GM12878 (cell line): ENCODE measurements at regions not wholly inside any gene's neighbourhood (a gene's known extent, or its start where the extent isn't known, plus 50 kb on each side); places are given as distances from the start of the nearest gene placed in this dataset.

ENCODE experiments used
- ATAC-seq: fragments of 200-7000 bp; cut with Tn5 transposase; 3 replicates; pipeline ENCODE4 v1.9.1; 2020; ENCODE audit warnings: mild to moderate bottlenecking, moderate library complexity
- BruUV-seq: library from RNA; stranded (reverse); fragments of 400-500 nt; replicated peaks from 2 replicates; lab custom pipeline; 2021; lab: Mats Ljungman, UMichigan
- CTCF ChIA-PET: fragments of 300-600 bp; sonication (Branson Sonifier 250); formaldehyde crosslinking; extraction: SDS; loops from one replicate; lab custom pipeline; 2021; ENCODE audit warnings: inconsistent platforms; lab: Yijun Ruan, JAX
- POLR2A ChIA-PET: fragments of 350-600 bp; formaldehyde crosslinking; extraction: SDS; loops from one replicate; lab custom pipeline; 2021; ENCODE audit warnings: inconsistent platforms; lab: Charles Lee
- RAD21 ChIA-PET: fragments of 300-600 bp; sonication (Branson Sonifier 250); formaldehyde crosslinking; loops from one replicate; lab custom pipeline; 2023; ENCODE audit warnings: antibody characterized with exemption; ENCODE audit not compliant: unreplicated experiment; lab: Charles Lee
- SMC1A ChIA-PET: fragments of 300-600 bp; sonication (Branson Sonifier 250); formaldehyde crosslinking; loops from one replicate; lab custom pipeline; 2023; ENCODE audit not compliant: unreplicated experiment, uncharacterized antibody; lab: Charles Lee
- DNase-seq: peaks from one replicate; pipeline ENCODE4 v3.0.0-alpha.2; 2011; ENCODE audit warnings: low read depth, low spot score
- FAIRE-seq: peaks from 3 replicates; lab custom pipeline; 2011; peaks lifted over from hg19 to GRCh38; lab: Jason Lieb, UNC
- H2AFZ ChIP-seq: 2 replicates; pipeline ENCODE4 v1.6.0; 2011; ENCODE audit warnings: low read depth, low read length, control low read depth; ENCODE audit not compliant: control insufficient read depth
- H3K27ac ChIP-seq: 2 replicates; pipeline ENCODE4 v1.5.1; 2011; ENCODE audit warnings: control low read depth; ENCODE audit not compliant: control insufficient read depth, insufficient read depth
- H3K27me3 ChIP-seq, 2 experiments: replicated peaks in 1 of 2; 2 replicates each; pipeline versions ENCODE4 v1.6.0 to v1.6.1; 2011; ENCODE audit warnings: low read length in 1 of 2; ENCODE audit not compliant: control insufficient read depth in 2 of 2, insufficient read depth in 2 of 2
- H3K36me3 ChIP-seq, 2 experiments: 2 replicates each; pipeline ENCODE4 v1.5.1; 2011; ENCODE audit warnings: low read length in 1 of 2; ENCODE audit not compliant: control insufficient read depth in 2 of 2, insufficient read depth in 2 of 2
- H3K4me1 ChIP-seq: 2 replicates; pipeline ENCODE4 v1.6.1; 2011; ENCODE audit warnings: mild to moderate bottlenecking, low read length, moderate library complexity, mixed read lengths; ENCODE audit not compliant: control insufficient read depth, insufficient read depth
- H3K4me2 ChIP-seq: 2 replicates; pipeline ENCODE4 v1.6.0; 2011; ENCODE audit warnings: control low read depth; ENCODE audit not compliant: control insufficient read depth, insufficient read depth
- H3K4me3 ChIP-seq: fragments of 200-600 bp; sonication (generic); 2 replicates; pipeline ENCODE4 v1.5.1; 2016
- H3K79me2 ChIP-seq: 2 replicates; pipeline ENCODE4 v1.6.0; 2011; ENCODE audit warnings: low read length; ENCODE audit not compliant: control insufficient read depth, insufficient read depth
- H3K9ac ChIP-seq: 2 replicates; pipeline ENCODE4 v1.8.0; 2011; ENCODE audit warnings: low read length, control low read depth, mixed read lengths; ENCODE audit not compliant: control insufficient read depth, insufficient read depth
- H3K9me3 ChIP-seq: replicated peaks from 3 replicates; pipeline ENCODE4 v1.5.1; 2011; ENCODE audit warnings: mild to moderate bottlenecking, low read length; ENCODE audit not compliant: control insufficient read depth, insufficient read depth
- H4K20me1 ChIP-seq: 2 replicates; pipeline ENCODE4 v1.6.0; 2011; ENCODE audit not compliant: control insufficient read depth, insufficient read depth
- EZH2 ChIP-seq: IDR thresholded peaks from 2 replicates; pipeline ENCODE4 v1.6.1; 2012; ENCODE audit warnings: low read depth, mild to moderate bottlenecking, control low read depth, inconsistent platforms, low read length, borderline replicate concordance; ENCODE audit not compliant: control insufficient read depth
- SMARCA5 ChIP-seq: fragments of 450-650 bp; IDR thresholded peaks from 2 replicates; pipeline ENCODE4 v1.6.1; 2017; ENCODE audit warnings: mild to moderate bottlenecking
- SPI1 ChIP-seq: IDR thresholded peaks from 2 replicates; pipeline ENCODE4 v1.6.1; 2011; ENCODE audit warnings: low read depth, mild to moderate bottlenecking, low read length, moderate library complexity, borderline replicate concordance; ENCODE audit not compliant: insufficient read depth
- STAT3 ChIP-seq: IDR thresholded peaks from 2 replicates; pipeline ENCODE4 v1.6.1; 2011; ENCODE audit warnings: low read depth, low read length, improper control_type of control experiment
- ZBTB40 ChIP-seq: fragments of 450-650 bp; IDR thresholded peaks from 2 replicates; pipeline ENCODE4 v1.6.1; 2016; ENCODE audit warnings: mild to moderate bottlenecking, moderate library complexity, borderline replicate concordance
- ZZZ3 ChIP-seq: IDR thresholded peaks from 2 replicates; pipeline ENCODE4 v1.6.1; 2011; ENCODE audit warnings: low read depth; ENCODE audit not compliant: control insufficient read depth, insufficient read length
- WGBS: methylation state at CpG from one replicate; pipeline ENCODE4 v1.1.6; 2016; ENCODE audit warnings: low lambda C conversion rate; ENCODE audit not compliant: insufficient replicate concordance, insufficient coverage; ENCODE audit errors: missing lambda C conversion rate; 5-methylcytosine and 5-hydroxymethylcytosine counted together
- in situ Hi-C: fragments of 300-500 bp; cut with MboI; formaldehyde crosslinking; loops from 9 replicates; pipeline ENCODE4 v1.14.3; 2018; ENCODE audit warnings: mixed read lengths
- intact Hi-C: fragments of 100-400 bp; cut with micrococcal nuclease; formaldehyde crosslinking; loops from one replicate; pipeline ENCODE4 v1.14.2; 2022; ENCODE audit not compliant: unreplicated experiment

- TF ChIP-seq EZH2 (no peak), ZZZ3 (no peak), SMARCA5 (no peak)
These were observed 67.0 kb upstream of the CACNA1E start (continued) for GRCh38 chr1:181416268-181416860.

GRCh38 chr1:181417915-181418314 is 65.4 kb upstream of the CACNA1E start:
- POLR2A ChIA-PET = no interaction called here
- RAD21 ChIA-PET = no interaction called here
- in situ Hi-C loops (no loop called here), intact Hi-C loops (no loop called here)
- no peak for ATAC-seq
- H4K20me1 ChIP-seq = no peaks in the 10 kb centered on the region
- H3K36me3 ChIP-seq = no peaks in the 10 kb centered on the region
- no peaks in the 10 kb centered on the region for H3K79me2 ChIP-seq
- SMC1A ChIA-PET = interaction anchor here (3.4 kb wide), 1 partner anchor 12 kb away, joined by 9 read pairs; no protein-coding TSS in a partner anchor
- no peak overlapping the region for H3K27ac ChIP-seq
- BruUV-seq = no TSS peak
- no peaks in the 10 kb centered on the region for H3K9me3 ChIP-seq
- CTCF ChIA-PET = interaction anchor here (1.0 kb wide), 1 partner anchor 227 kb away, joined by 3 read pairs; no protein-coding TSS in a partner anchor
- H3K27me3 ChIP-seq = no peaks in the 10 kb centered on the region; a peak in 3 of 4 replicates
- FAIRE-seq = no peak
- TF ChIP-seq ZBTB40 = no peak
- no peak for TF ChIP-seq STAT3
- peak; percentile 52 for TF ChIP-seq SPI1
- TF ChIP-seq, all 136 proteins: peak for 1
- no peak for DNase-seq
- H3K4me1 ChIP-seq = no peaks in the 10 kb centered on the region; the same call in 1 of the 2 replicates
- no peak overlapping the region for H3K4me2 ChIP-seq
- WGBS = 32% methylated on average over 3 of the region's 3 CpGs
- H3K9ac ChIP-seq = no peak overlapping the region
- no peak overlapping the region for H3K4me3 ChIP-seq
- H2AFZ ChIP-seq = no peak overlapping the region
